GM19239 (cell line): ENCODE measurements at regions not wholly inside any gene's neighbourhood (a gene's known extent, or its start where the extent isn't known, plus 50 kb on each side); places are given as distances from the start of the nearest gene placed in this dataset.
"Not testable (repeated sequence)": the region's sequence is repeated elsewhere in the genome, so short reads cannot be mapped to it uniquely, and the experiment has no call there.

ENCODE experiments used
- DNase-seq: peaks from one replicate; pipeline ENCODE4 v3.0.0; 2011; ENCODE audit warnings: low spot score; ENCODE audit not compliant: insufficient read length
- FAIRE-seq: peaks from 2 replicates; lab custom pipeline; 2011; peaks lifted over from hg19 to GRCh38; lab: Jason Lieb, UNC

- FAIRE-seq (no peak), DNase-seq (no peak)
Observed at GRCh38 chr16:62760398-62760797, 724.2 kb upstream of the CDH8 start.

DNA sequence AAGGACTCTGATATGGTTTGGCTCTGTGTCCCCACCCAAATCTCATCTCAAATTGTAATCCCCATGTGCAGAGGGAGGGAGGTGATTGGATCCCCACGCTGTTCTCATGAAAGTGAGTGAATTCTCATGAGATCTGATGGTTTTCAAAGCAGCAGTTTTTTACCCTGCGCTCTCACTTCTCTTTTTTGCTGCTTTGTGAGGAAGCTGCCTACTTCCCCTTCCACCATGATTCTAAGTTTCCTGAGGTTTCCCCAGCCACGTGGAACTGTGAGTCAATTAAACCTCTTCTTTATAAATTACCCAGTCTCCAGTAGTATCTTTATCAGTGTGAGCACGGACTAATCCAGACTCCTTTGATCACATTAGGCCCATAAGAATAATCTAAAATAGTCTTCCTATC, 719.7 kb upstream of the CDH8 start:
- FAIRE-seq (no peak), DNase-seq (no peak)

- no peak for DNase-seq
Observed at GRCh38 chr16:62752854-62753253, 716.6 kb upstream of the CDH8 start.

GRCh38 chr16:62751218-62751617, 715.0 kb upstream of the CDH8 start:
- no peak for FAIRE-seq
- DNase-seq, result no peak

More at GRCh38 chr16:62752854-62753253, 716.6 kb upstream of the CDH8 start:
- no peak for FAIRE-seq

GRCh38 chr16:62741692-62742091, 705.5 kb upstream of the CDH8 start:
- FAIRE-seq, result no peak

DNA sequence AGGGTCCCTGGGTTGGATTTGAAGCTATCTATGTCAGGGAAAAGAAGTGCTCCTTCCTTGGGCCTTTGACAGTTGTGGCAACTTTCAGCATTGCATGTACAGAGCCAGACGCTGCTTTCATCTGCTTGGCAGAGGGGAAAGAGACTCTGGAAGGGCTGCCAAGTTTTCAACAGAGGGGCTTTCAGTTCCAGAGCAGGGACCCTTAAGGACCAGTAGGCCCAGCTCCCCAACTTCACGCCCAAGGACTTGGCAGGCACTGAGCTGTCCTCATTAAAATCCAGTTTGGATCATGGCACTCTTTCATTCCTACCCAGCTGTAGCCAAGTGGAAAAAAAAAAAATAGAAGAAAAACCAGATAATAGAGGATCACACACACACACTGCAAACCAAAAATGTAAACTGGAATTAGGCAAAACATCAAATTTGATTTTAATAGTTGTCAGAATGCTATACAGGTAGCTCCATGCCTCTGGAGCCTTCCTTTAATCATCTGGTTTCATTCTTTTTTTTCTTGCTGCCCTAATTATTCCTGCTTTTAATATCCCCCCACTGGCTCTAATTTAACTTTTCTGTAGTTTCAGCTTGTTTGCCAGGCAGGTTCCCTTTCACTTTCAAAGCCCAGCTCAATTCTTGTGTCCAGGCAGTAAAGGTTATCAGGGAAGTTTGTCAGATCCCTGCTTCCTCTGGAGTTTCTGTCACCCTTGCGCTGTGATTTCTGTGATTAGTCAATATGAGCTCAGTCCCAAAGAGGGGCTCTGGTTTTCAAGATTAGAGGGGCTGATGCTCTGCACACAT, 702.6 kb upstream of the CDH8 start:
- no peak for FAIRE-seq
- no peak for DNase-seq

More at GRCh38 chr16:62741692-62742091, 705.5 kb upstream of the CDH8 start:
- DNase-seq, result no peak

- DNase-seq (no peak), FAIRE-seq (no peak)
Observed at GRCh38 chr16:62732092-62732491, 695.9 kb upstream of the CDH8 start.

DNA sequence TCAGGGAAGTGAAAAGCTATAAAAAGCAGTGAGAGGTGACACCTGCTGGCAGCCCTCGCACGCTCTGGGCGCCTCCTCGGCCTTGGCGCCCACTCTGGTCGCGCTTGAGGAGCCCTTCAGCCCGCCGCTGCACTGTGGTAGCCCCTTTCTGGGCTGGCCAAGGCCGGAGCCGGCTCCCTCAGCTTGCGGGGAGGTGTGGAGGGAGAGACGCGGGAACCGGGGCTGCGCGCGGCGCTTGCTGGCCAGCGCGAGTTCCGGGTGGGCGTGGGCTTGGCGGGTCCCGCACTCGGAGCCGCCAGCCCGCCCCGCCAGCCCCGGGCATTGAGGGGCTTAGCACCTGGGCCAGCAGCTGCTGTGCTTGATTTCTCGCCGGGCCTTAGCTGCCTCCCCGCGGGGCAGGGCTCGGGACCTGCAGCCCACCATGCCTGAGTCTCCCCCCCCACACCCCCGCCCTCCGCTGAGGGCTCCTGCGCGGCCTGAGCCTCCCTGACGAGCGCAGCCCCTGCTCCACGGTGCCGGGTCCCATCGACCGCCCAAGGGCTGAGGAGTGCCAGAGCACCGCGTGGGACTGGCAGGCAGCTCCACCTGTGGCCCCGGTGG, 688.5 kb upstream of the CDH8 start:
- FAIRE-seq, DNase-seq: not testable (repeated sequence)

- FAIRE-seq, result no peak
- DNase-seq, result no peak
Observed at GRCh38 chr16:62720651-62721050, 684.4 kb upstream of the CDH8 start.

DNA sequence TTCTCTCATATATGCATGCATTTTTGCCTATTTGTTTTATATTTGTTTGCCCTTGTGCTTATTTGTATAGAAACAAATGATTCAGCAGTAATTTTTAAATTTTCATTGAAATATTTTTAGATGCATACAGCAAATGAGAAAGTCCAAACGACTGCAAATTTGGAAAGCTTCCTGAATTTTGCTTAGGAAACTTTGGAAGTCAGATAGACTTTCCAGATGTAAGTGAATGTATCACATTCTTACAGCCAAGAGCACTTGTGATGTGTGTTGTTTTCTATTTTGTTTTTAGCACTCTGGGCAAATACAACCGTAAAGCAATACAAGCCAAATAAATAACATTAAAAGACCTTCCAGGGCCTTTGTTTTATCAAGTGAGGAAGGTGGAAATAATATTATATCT, 680.8 kb upstream of the CDH8 start:
- DNase-seq (no peak), FAIRE-seq (no peak)

DNA sequence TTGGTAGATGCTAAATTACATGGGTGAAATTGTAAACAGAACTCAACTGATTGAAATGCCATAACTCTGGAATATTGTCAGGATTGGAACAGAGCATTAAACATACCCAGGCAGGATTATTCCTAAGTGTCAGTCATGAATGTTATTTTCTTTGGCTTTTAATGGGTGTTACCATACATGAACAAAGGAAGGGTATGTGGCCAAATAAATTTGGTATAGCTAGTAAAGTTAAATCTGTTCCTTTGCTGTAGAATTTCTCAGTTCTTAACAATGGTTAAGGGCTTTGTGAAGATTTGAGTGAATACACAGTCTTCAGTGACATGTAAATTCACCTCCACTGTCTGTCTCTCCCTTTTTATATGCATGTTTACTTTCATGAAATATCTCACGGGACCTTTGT, 679.5 kb upstream of the CDH8 start:
- FAIRE-seq (no peak), DNase-seq (no peak)

DNA sequence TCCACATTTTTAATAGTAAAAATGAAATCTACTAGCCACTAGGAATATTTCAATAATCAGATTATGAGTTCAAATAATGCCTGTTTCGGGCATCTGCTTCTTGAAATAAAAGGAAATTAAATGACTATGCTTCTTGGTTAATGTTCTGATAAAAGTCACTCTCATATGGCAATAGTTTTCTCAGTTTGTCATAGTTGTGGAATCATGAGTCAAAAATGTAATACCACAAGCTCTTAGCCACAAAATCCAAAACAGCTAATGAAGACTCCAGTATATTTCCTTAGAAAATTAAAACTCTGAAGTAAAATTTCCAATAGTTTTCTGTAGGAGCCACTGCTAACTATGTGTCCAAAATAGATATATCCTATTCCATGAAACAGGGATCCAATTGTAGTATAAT, 676.3 kb upstream of the CDH8 start:
- no peak for DNase-seq
- FAIRE-seq, result no peak

DNA sequence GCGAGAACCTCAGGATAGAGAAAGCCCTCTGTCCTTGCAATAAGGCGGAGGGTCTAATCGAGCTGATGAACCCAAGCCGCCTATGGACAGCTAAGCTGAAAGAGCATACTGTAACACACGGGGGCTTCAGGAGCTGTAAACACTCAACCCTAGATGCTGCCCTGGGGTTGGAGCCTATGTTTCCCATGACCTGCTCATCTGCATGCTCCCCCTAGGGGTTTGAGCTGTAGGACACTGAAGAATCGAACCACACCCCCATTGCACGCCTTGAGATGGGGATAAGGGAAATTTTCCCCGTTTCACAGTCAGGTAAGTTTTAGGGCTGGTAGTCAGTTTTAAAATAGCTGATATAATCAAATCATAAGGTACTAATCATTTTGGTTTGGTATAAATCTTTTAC, 675.6 kb upstream of the CDH8 start:
- DNase-seq (no peak), FAIRE-seq (no peak)

DNA sequence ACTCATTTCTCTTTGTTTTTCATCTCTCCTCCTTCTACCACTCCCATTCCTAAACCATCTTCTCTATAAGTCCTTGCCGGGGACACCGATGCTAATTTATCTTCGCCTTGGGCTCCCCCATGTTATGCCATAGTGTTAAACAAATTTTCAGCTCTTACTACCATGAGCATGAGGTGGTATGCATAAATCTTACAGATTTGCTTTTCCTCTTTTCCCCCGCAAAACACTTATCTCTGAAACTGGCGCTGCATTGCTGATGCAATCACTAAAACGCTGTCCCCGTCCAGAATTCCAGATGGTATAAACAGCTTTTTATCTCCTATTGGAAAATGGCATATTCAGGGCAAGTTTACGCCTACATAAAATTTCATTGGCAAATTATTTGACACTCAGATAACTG, 673.6 kb upstream of the CDH8 start:
- DNase-seq (no peak), FAIRE-seq (no peak)

DNA sequence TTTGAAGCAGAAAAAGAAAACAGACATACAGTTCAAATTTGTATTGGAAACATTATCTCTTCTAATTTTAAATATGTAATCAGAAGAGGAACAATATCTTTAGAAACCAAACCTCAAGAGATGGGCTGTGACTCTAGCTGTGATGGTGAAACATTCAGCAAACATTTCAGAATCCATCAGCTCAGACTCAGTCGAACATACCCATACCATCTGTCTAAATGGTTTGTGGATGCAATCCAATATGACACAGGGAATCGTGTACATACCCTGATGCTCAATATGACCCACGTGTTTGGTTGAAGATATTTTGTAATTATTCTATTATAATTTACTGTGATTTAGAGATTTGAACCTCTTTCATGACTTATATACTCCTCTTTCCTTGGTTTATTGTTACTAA, 665.2 kb upstream of the CDH8 start:
- FAIRE-seq (no peak), DNase-seq (no peak)

- FAIRE-seq (no peak), DNase-seq (no peak)
Observed at GRCh38 chr16:62700426-62701294, 664.4 kb upstream of the CDH8 start.

DNA sequence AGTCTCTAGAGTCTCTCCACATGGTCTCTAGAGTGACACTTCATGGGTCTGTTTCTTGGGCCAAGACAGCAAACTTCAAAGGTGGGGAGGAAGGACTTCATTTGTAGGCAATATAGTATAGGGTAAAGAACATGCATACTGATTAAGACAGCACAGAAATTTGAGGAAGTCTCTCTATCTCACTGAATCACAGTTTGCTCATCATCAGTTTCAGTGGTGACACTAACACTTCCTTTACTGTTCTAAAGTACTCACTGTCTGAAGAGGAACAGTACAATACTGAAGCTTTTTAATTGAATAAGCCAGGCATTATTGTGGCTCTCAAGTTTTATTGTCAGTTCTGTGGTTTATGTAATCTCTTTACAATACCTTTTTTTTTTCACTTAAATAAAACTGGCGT, 656.4 kb upstream of the CDH8 start:
- DNase-seq (no peak), FAIRE-seq (no peak)

- DNase-seq (no peak), FAIRE-seq (no peak)
Observed at GRCh38 chr16:62681819-62682218, 645.6 kb upstream of the CDH8 start.

DNA sequence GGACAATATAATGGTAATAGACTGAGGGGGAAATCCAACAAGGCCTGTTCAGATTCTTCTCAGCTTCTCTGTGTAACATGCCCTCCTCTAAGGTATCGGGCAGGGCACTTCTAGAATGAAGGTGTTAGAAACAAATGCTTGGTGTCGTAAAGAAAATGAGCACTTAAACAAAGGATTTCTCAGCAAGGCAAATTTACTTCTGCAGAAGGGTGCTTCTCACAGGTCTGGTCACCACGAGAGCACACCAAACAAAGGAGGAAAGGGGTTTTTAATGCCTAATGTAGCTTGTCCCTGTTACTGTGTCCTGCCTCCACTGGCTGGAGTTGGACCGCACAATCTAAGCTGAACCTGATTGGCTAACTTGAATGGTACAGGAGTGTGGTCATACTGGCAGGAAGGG, 642.6 kb upstream of the CDH8 start:
- FAIRE-seq (no peak), DNase-seq (no peak)

GRCh38 chr16:62676306-62676705, 640.1 kb upstream of the CDH8 start:
- DNase-seq (no peak), FAIRE-seq (no peak)

GRCh38 chr16:62665269-62665668, 629.0 kb upstream of the CDH8 start:
- no peak for FAIRE-seq
- no peak for DNase-seq
